Choroid plexus epithelial cell (primary cell): ENCODE measurements at regions not wholly inside any gene's neighbourhood (a gene's known extent, or its start where the extent isn't known, plus 50 kb on each side); places are given as distances from the start of the nearest gene placed in this dataset.
A peak's percentile ranks its signal among the peaks of the same experiment; 100 is the strongest.
"Not testable (repeated sequence)": the region's sequence is repeated elsewhere in the genome, so short reads cannot be mapped to it uniquely, and the experiment has no call there.

Experiments used
- DNase-seq: peaks from one replicate; pipeline ENCODE4 v3.0.0-alpha.2; 2010; ENCODE audit warnings: low read depth
- H3K4me3 ChIP-seq: 2 replicates; pipeline ENCODE4 v1.5.1; 2011; ENCODE audit warnings: low read depth, mild to moderate bottlenecking, control low read depth, low read length, moderate library complexity
- TF ChIP-seq, protein P1 (sequence below): conservative IDR thresholded peaks from 2 replicates; pipeline ENCODE4 v1.5.1; 2011; ENCODE audit warnings: low read depth, mild to moderate bottlenecking, control low read depth, inconsistent platforms, low read length, moderate library complexity

DNA sequence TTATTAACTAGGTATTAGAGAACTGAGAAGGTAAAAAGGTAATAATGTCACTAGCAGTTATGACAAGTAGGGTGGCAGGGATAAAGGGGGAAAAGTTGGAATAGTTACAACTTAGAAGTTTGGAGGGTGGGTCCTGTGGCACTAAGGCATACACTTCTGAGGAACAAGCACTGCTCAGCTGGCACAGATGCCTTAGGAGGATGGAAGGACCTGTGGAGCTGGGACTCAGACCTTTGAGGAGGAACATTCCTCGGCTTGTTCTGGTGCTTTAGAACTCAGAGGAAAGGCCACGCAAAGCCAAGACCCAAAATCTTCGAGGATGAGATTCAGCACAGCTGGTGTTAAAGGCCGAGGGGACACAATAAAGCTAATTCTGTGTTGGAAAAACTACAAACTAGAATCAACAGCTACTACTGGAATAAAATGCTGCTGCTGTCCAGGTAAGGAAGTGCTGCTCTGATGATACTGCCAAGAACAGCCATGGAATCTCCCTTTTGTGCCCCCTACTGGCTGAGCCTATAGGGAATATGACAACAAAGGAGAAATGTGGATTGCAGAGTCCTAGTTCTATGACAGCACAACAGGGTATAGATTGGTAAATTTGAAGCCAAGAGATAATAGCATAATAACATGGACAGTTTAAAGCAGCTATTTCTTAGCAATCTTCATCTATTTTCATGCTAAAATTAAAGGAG lies 126.7 kb downstream of the SLC25A46 start:
- DNase-seq: peak; percentile 76
- TF ChIP-seq, protein P1, sequence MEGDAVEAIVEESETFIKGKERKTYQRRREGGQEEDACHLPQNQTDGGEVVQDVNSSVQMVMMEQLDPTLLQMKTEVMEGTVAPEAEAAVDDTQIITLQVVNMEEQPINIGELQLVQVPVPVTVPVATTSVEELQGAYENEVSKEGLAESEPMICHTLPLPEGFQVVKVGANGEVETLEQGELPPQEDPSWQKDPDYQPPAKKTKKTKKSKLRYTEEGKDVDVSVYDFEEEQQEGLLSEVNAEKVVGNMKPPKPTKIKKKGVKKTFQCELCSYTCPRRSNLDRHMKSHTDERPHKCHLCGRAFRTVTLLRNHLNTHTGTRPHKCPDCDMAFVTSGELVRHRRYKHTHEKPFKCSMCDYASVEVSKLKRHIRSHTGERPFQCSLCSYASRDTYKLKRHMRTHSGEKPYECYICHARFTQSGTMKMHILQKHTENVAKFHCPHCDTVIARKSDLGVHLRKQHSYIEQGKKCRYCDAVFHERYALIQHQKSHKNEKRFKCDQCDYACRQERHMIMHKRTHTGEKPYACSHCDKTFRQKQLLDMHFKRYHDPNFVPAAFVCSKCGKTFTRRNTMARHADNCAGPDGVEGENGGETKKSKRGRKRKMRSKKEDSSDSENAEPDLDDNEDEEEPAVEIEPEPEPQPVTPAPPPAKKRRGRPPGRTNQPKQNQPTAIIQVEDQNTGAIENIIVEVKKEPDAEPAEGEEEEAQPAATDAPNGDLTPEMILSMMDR: peak; percentile 86
- no peak overlapping the region for H3K4me3 ChIP-seq

DNA sequence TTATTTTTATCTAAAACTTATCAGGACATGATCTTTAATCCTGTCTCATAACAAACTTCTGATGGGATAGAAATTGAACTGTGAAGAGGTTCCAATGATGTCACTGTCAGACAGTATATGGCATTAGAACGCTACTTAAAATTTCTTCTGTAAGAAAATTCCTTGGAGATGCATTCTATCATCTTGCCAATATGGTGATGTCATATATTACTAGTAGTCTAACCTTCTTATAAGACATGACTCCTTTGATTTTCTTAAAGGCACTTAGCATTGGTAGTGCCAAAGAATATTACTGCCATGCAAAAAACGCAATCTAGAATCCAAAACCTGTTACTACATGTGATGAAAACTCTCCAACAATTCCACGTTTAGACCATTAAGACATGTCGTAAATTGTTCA lies 131.1 kb downstream of the SLC25A46 start:
- H3K4me3 ChIP-seq: no peak overlapping the region
- no peak for DNase-seq
- TF ChIP-seq, protein P1: no peak

DNA sequence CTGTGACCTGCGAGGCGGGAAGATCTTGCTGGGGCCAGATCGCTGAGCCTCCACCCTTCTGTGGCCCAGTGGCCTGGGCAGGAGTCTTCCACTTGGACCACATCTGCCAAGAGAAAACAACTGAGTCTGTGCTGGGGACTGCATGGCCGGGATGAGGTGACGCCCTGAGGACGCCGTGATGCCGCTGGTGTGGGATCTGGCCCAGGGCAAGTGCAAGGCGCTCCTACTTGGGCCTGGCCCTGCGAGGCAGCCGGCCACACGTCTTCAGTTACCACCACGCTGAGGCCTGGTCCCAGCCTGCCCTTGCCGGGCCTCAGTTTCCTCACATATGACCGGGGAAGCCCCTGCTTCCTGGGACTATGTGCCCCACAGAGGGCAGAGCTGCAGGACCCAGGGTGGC lies 133.4 kb downstream of the SLC25A46 start:
- DNase-seq: no peak
- TF ChIP-seq, protein P1: no peak
- no peak overlapping the region for H3K4me3 ChIP-seq

DNA sequence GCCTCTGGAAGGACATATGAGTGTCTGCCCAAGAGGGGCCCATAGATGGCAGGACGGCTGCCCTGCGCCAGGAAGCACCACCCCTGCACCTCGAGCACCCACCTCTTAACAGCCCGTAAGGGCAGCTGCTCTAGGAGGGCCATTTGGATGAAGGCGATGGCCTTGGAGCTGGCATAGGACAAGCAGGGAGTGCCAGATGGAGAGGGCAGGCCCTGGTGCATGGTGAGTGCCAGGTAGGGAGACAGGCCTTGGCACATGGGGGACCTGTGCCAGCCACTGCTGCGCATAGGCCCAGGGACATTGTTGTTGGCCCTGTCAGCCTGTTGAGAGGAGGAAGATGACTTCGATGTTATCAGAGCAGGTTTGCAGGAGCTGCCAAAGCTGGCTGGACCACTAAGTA lies 134.2 kb downstream of the SLC25A46 start:
- no peak overlapping the region for H3K4me3 ChIP-seq
- TF ChIP-seq, protein P1: no peak
- no peak for DNase-seq

DNA sequence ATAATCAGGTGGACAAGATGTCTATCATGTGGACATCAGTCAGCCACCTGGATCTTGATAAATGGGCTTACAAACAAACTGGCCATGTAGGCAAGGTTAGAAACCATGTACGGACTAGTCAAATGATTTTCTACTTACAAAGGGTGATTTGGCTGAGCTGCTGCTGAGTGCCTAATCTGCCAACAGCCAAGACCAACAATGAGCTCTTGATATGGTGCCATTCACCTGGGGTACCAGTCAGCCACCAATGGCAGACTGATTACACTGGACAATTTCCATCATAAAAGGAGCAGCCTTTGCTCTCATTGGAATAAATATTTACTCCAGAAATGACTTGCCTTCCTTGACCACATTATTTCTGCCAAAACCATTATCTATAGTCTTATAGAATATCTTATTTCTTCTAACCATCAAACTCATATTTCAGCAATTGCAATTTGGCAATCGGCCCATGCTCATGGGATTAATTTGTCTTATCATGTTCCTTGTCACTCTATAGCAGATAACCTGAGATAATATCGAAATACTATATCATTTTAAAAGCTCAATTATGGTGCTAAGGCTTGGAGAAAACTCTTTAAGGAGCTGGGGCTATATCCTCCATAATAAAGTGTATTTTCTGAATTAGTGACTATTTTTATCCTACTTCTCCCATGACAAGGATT lies 135.1 kb downstream of the SLC25A46 start:
- no peak overlapping the region for H3K4me3 ChIP-seq
- TF ChIP-seq, protein P1: no peak
- no peak for DNase-seq

DNA sequence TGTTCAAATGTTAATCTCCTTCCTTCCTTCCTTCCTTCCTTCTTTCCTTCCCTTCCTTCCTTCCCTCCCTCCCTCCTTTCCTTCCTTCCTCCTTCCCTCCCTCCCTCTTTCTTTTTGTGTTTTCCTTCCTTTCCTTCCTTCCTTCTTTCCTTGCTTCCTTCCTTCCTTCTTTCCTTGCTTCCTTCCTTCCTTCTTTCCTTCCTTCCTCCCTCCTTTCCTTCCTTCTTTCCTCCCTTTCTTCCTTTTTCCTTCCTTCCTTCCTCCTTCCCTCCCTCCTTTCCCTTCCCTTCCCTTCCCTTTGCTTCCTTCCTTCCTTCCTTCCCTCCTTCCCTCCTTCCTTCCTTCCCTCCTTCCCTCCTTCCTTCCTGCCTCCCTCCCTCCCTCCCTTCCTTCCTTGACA lies 136.3 kb downstream of the SLC25A46 start:
- DNase-seq, H3K4me3 ChIP-seq: not testable (repeated sequence)

DNA sequence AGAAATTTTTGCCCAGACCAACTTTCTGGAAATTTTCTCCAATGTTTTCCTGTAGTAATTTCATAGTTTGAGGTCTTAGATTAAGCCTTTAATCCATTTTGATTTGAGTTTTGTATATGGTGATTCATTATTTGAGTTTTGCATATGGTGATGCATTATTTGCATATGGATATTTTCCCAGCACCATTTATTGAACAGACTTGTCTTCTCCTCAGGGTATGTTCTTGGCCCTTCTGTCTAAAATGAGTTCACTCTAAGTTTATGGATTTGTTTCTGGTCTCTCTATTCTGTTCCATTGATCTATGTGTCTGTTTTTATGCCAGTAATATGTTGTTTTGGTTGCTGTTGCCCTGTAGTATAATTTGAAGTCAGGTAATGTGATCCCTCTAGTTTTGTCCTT lies 139.3 kb downstream of the SLC25A46 start:
- no peak overlapping the region for H3K4me3 ChIP-seq
- TF ChIP-seq, protein P1: no peak
- DNase-seq: no peak
